GM19463 (cell line): ENCODE measurements at regions not wholly inside any gene's neighbourhood (a gene's known extent, or its start where the extent isn't known, plus 50 kb on each side); places are given as distances from the start of the nearest gene placed in this dataset.
"Not testable (repeated sequence)": the region's sequence is repeated elsewhere in the genome, so short reads cannot be mapped to it uniquely, and the experiment has no call there.

Experiments used
- ATAC-seq: cut with Tn5 transposase; IDR thresholded peaks from one replicate; pipeline ENCODE4 v1.9.1; 2021; ENCODE audit warnings: mild to moderate bottlenecking, moderate library complexity; ENCODE audit not compliant: unreplicated experiment

- no peak for ATAC-seq
Measured at GRCh38 chr10:90111671-90112070, 410.3 kb downstream of the KIF20B start.

GRCh38 chr10:90112681-90113080 lies 411.3 kb downstream of the KIF20B start:
- ATAC-seq = no peak

- not testable (repeated sequence) for ATAC-seq
Measured at GRCh38 chr10:90118567-90118966, 417.2 kb downstream of the KIF20B start.

DNA sequence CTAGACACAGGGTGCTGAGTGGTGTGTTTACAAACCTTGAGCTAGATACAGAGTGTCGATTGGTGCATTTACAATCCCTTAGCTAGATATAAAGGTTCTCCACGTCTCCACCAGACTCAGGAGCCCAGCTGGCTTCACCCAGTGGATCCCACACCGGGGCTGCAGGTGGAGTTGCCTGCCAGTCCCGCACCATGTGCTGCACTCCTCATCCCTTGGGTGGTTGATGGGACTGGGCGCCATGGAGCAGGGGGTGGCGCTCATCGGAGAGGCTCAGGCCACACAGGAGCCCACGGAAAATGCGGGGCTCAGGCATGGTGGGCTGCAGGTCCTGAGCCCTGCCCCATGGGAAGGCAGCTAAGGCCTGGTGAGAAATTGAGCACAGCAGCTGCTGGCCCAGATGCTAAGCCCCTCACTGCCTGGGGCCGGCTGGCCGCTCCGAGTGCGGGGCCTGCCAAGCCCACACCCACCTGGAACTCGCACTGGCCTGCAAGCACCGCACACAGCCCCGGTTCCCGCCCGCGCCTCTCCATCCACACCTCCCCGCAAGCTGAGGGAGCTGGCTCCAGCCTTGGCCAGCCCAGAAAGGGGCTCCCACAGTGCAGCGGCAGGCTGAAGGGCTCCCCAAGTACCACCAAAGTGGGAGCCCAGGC lies 418.4 kb downstream of the KIF20B start:
- not testable (repeated sequence) for ATAC-seq

DNA sequence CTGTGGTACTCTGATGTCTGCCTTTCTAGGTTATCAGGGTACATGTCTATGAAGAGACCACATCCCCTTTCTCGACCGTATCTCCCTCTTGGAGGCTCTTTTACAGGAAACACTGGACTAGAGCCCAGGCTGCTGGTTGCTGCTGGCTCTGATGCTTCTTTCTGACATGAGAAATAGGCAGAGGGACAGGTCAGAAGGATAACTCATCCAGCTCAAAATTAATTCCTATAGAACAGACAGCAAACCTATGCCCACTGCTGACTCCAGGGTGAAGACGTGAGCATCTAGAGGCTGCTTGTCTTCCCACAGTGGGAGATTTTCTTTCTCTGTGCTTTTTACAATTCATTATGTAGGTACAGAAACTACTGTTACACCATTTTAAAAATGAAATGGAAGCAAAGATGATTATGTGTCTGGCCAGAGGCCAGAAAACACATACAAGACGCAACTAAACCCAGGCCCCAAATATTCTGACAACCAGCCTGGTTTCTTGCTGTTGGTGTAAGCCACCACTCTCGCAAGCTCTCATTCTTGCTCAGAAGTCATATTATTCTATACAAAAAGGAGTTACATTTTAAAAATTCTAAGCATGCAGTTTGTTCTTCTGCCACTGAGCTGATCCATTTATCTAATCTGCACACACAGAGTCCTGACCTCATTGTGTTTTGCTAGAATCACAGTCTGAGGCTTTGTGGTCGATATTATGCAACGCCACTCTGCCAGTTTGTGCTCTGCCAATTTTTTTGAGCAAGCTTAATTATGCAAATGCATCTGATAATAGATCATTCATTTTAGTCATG lies 424.3 kb downstream of the KIF20B start:
- ATAC-seq = no peak

GRCh38 chr10:90126256-90126595 lies 424.8 kb downstream of the KIF20B start:
- ATAC-seq = no peak

DNA sequence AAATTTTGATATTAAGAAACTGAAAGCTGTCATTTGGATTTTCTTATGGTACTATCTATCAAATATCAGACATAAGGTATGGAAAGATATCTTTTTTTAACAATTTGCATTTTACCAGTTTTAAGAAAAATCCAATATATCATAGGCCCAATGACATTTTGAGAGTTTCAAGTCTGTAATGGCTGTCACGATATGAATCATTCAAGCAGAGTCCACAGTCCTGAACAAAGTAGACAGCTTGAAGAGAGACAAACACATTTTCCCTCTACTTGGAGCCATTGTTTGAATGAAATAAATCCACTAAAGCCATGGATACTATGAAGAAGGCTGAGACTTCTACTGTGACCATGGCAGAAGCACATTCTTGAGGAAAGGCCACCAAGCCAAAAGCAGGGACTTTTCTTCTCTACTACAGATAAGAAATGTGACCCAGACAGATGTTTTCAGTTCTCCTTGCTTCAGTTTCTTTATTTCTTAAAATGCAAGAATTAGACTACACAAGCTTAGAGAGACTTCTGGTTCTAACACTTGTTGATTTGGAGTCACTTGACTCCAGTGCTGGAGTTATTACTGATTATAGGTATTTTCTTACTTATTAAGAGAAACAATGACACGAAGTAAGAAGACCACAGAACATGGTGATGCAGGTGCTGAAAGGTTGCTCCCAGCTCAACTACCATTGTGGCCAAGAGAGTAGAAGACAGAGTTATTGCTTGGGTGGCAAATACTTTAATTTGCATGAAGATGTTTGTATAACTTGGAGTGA lies 429.1 kb downstream of the KIF20B start:
- peak; percentile 70 for ATAC-seq

GRCh38 chr10:90133606-90134005 lies 432.2 kb downstream of the KIF20B start:
- ATAC-seq = no peak

GRCh38 chr10:90136731-90137316 lies 435.4 kb downstream of the KIF20B start:
- ATAC-seq = no peak

- no peak for ATAC-seq
Measured at GRCh38 chr10:90138844-90139243, 437.5 kb downstream of the KIF20B start.

DNA sequence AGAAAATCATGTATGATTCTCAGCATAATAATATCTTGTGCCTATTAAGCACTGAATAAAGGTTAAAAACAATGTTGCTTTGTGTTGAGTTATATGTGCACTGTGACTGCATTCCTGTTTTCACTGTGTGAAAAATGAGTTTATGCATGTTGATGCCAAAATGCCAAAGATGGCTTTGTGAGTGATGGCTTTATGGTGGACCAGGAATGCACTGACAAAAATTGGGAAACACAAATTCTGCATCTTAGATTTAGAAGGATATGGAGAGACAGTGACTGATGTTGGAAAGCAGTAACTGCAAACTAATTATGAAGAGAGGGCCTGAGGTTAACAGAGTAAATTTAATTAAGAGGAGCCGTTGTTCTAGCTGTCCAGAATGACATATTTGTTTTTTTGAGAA lies 440.4 kb downstream of the KIF20B start:
- no peak for ATAC-seq

- ATAC-seq = no peak
Measured at GRCh38 chr10:90143937-90144336, 442.5 kb downstream of the KIF20B start.

DNA sequence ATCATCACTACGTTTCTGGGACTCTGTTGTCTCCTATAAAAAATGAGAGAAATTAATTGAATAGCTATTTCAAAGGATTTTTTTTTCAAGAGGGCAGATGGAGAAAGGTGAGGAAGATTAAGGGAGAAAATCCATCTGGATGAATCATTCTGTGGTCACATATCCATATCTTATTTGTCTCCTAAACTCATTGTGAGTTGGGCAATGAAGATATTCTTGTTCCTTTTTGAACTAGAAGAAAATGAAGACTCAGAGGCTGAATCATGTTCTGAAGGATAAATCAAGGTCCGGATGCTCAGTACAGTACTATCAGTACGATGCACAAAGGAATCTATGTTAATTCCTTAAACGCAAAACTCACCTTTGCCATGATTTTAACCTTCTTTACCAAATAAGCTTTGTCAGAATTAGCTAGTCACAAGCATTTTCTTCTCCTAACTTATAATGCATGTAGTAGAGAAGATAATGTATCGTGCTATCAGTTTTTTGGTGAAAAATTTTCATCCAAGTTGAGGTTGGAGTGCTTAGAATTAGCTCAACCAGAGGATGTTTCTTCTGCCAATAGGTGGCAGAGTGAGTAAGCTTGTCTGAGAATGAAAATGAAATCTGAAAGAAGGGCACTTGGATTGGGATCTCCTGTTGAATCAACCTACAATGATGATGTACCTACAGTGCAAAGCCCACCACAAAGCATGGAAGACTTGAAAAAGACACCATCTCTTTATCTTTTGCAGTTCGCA lies 446.9 kb downstream of the KIF20B start:
- ATAC-seq = no peak

- ATAC-seq = no peak
Measured at GRCh38 chr10:90149563-90149962, 448.2 kb downstream of the KIF20B start.

GRCh38 chr10:90162271-90162853 lies 461.0 kb downstream of the KIF20B start:
- ATAC-seq = no peak

- peak; percentile 81 for ATAC-seq
Measured at GRCh38 chr10:90167174-90168064, 466.0 kb downstream of the KIF20B start.

DNA sequence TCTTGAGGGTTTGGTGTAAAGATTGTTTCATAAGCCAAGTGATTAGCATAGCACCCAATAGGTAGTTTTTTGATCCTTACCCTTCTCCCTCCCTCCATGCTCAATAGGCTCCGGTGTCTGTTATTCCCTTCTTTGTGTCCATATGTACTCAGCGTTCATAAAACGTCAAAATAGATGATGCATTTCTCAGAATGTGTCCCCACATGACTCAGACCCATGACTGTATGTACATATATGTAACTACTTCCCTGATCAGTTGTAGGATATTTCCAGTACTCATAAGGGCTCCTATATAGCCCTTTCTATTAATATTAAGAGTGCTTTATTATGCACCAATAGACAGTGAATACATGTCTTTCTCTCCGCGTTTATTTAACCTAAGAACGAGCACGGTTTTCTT lies 466.9 kb downstream of the KIF20B start:
- ATAC-seq = no peak

- no peak for ATAC-seq
Measured at GRCh38 chr10:90171014-90171722, 469.8 kb downstream of the KIF20B start.

DNA sequence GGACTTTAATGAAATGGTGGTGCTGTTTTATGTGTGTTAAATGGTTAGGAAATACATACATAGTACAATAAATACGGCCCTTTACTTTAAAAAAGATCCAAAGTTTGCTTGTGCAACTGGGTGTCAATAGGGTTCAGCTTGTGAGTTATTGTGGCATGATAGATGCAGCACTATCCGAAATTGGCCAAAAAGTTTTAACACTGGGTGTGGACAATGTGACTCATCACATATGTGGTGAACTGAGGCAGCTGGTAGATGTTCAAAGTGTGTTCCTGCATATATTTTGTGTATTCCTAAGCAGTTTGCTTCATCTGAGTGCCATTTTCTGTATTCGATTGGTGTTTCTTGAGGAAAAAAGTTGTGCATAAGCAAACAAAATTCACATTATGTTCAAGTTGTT lies 473.1 kb downstream of the KIF20B start:
- ATAC-seq = no peak
